Heart left ventricle (tissue), 13 donors: ENCODE measurements at regions not wholly inside any gene's neighbourhood (a gene's known extent, or its start where the extent isn't known, plus 50 kb on each side); places are given as distances from the start of the nearest gene placed in this dataset.

ENCODE experiments used
- CTCF ChIP-seq, 12 donors: fragments of 200-600 bp; sonication (generic) in 4 of 12; IDR thresholded peaks; one replicate each; pipeline versions ENCODE4 v1.5.0 to v1.8.0; 2018 to 2022; ENCODE audit warnings: antibody characterized with exemption in 12 of 12, mild to moderate bottlenecking in 5 of 12
- POLR2A ChIP-seq, 2 donors: fragments of 450-650 bp; IDR thresholded peaks; one replicate each; pipeline ENCODE4 v1.6.1; 2017; ENCODE audit warnings: antibody characterized with exemption in 2 of 2, mild to moderate bottlenecking in 2 of 2, moderate library complexity in 2 of 2
- donor health status: ischemic (EF 13 %, LVEDD 7.1; RV severe dilation, severe dysfunction).
- donor health status: DM: no; HTN: yes; CAD: no.
- donor health status: DM: no; HTN: no; CAD: no.
- donor health status: ischemic (EF 25% LVEDD 6.9; RV normal size, moderate dysfunction).
- donor health status: ischemic (EF 25% LVEDD 5.7; RV mildly dilated, moderate dysfunction).
- donor health status: ischemic (EF 35%, LVEDD 5.7; RV mildly dilated, moderate dysfunction).
- donor health status: nonischemic (EF 11% LVEDD 7.7; RV severe dilation, severe dysfunction).
- donor health status: DM: yes; HTN: yes; CAD: no.
- donor health status: PGD.
- donor health status: ischemic (EF 29% LVEDD 5.4; RV normal size, mild dysfunction).
- donor health status: nonischemic (EF 23%, LVEDD 6.1; RV moderate dilation, normal function).

DNA sequence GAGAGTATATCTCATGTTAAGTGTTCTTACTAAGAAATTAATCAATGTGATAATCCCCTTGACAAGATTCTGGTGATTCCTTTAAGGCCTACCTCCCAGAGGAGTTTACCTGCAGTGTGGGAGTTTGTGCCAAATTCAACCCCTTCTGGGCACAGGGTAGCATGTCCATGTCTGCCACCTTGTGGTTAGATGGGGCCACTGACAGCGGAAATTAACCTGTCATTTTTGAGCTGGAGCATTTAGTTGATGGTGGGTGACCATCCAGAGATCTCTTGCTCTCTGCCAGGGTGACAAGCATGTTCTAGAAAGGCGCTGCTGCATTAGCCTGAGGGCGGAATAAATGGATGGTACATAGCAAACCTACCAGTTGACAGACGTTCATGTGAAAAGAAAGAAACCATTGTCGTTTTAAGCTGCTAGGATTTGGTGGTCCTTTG is 132.2 kb downstream of the FBXO4 start:
- TF ChIP-seq CTCF (IDR thresholded peaks at IDR 0.05) (peak; percentile 43 to 71 (median 64)), POLR2A (IDR thresholded peaks at IDR 0.05) (no peak)
